Prostate gland (tissue), 2 donors: ENCODE measurements at regions not wholly inside any gene's neighbourhood (a gene's known extent, or its start where the extent isn't known, plus 50 kb on each side); places are given as distances from the start of the nearest gene placed in this dataset.

Experiments used
- CTCF ChIP-seq, 4 experiments: fragments of 200-600 bp in 2 of 4; fragments of 450-650 bp in 2 of 4; sonication (generic) in 2 of 4; IDR thresholded peaks; 1 replicate in 3 of 4; 2 replicates in 1 of 4; pipeline ENCODE4 v1.5.1; 2016 to 2019; ENCODE audit warnings: antibody characterized with exemption in 4 of 4, mild to moderate bottlenecking in 2 of 4, moderate library complexity in 2 of 4
- POLR2A ChIP-seq: fragments of 450-650 bp; IDR thresholded peaks from one replicate; pipeline ENCODE4 v1.6.1; 2016; ENCODE audit warnings: antibody characterized with exemption, mild to moderate bottlenecking
- POLR2AphosphoS5 ChIP-seq: sonication (generic); formaldehyde crosslinking; IDR thresholded peaks from one replicate; pipeline ENCODE4 v1.6.1; 2017; ENCODE audit warnings: antibody characterized with exemption

- no peak for TF ChIP-seq CTCF (IDR thresholded peaks at IDR 0.05)
- no peak for TF ChIP-seq POLR2A
- TF ChIP-seq POLR2AphosphoS5, result no peak
These were observed 133.2 kb upstream of the TBX20 start for GRCh38 chr7:35386816-35387706.
